GM12878 (cell line): ENCODE measurements at regions not wholly inside any gene's neighbourhood (a gene's known extent, or its start where the extent isn't known, plus 50 kb on each side); places are given as distances from the start of the nearest gene placed in this dataset.

ENCODE experiments used
- ATAC-seq: fragments of 200-7000 bp; cut with Tn5 transposase; 3 replicates; pipeline ENCODE4 v1.9.1; 2020; ENCODE audit warnings: mild to moderate bottlenecking, moderate library complexity
- BruUV-seq: library from RNA; stranded (reverse); fragments of 400-500 nt; replicated peaks from 2 replicates; lab custom pipeline; 2021; lab: Mats Ljungman, UMichigan
- CTCF ChIA-PET: fragments of 300-600 bp; sonication (Branson Sonifier 250); formaldehyde crosslinking; extraction: SDS; loops from one replicate; lab custom pipeline; 2021; ENCODE audit warnings: inconsistent platforms; lab: Yijun Ruan, JAX
- POLR2A ChIA-PET: fragments of 350-600 bp; formaldehyde crosslinking; extraction: SDS; loops from one replicate; lab custom pipeline; 2021; ENCODE audit warnings: inconsistent platforms; lab: Charles Lee
- RAD21 ChIA-PET: fragments of 300-600 bp; sonication (Branson Sonifier 250); formaldehyde crosslinking; loops from one replicate; lab custom pipeline; 2023; ENCODE audit warnings: antibody characterized with exemption; ENCODE audit not compliant: unreplicated experiment; lab: Charles Lee
- SMC1A ChIA-PET: fragments of 300-600 bp; sonication (Branson Sonifier 250); formaldehyde crosslinking; loops from one replicate; lab custom pipeline; 2023; ENCODE audit not compliant: unreplicated experiment, uncharacterized antibody; lab: Charles Lee
- DNase-seq: peaks from one replicate; pipeline ENCODE4 v3.0.0-alpha.2; 2011; ENCODE audit warnings: low read depth, low spot score
- FAIRE-seq: peaks from 3 replicates; lab custom pipeline; 2011; peaks lifted over from hg19 to GRCh38; lab: Jason Lieb, UNC
- H2AFZ ChIP-seq: 2 replicates; pipeline ENCODE4 v1.6.0; 2011; ENCODE audit warnings: low read depth, low read length, control low read depth; ENCODE audit not compliant: control insufficient read depth
- H3K27ac ChIP-seq: 2 replicates; pipeline ENCODE4 v1.5.1; 2011; ENCODE audit warnings: control low read depth; ENCODE audit not compliant: control insufficient read depth, insufficient read depth
- H3K27me3 ChIP-seq, 2 experiments: replicated peaks in 1 of 2; 2 replicates each; pipeline versions ENCODE4 v1.6.0 to v1.6.1; 2011; ENCODE audit warnings: low read length in 1 of 2; ENCODE audit not compliant: control insufficient read depth in 2 of 2, insufficient read depth in 2 of 2
- H3K36me3 ChIP-seq, 2 experiments: 2 replicates each; pipeline ENCODE4 v1.5.1; 2011; ENCODE audit warnings: low read length in 1 of 2; ENCODE audit not compliant: control insufficient read depth in 2 of 2, insufficient read depth in 2 of 2
- H3K4me1 ChIP-seq: 2 replicates; pipeline ENCODE4 v1.6.1; 2011; ENCODE audit warnings: mild to moderate bottlenecking, low read length, moderate library complexity, mixed read lengths; ENCODE audit not compliant: control insufficient read depth, insufficient read depth
- H3K4me2 ChIP-seq: 2 replicates; pipeline ENCODE4 v1.6.0; 2011; ENCODE audit warnings: control low read depth; ENCODE audit not compliant: control insufficient read depth, insufficient read depth
- H3K4me3 ChIP-seq: fragments of 200-600 bp; sonication (generic); 2 replicates; pipeline ENCODE4 v1.5.1; 2016
- H3K79me2 ChIP-seq: 2 replicates; pipeline ENCODE4 v1.6.0; 2011; ENCODE audit warnings: low read length; ENCODE audit not compliant: control insufficient read depth, insufficient read depth
- H3K9ac ChIP-seq: 2 replicates; pipeline ENCODE4 v1.8.0; 2011; ENCODE audit warnings: low read length, control low read depth, mixed read lengths; ENCODE audit not compliant: control insufficient read depth, insufficient read depth
- H3K9me3 ChIP-seq: replicated peaks from 3 replicates; pipeline ENCODE4 v1.5.1; 2011; ENCODE audit warnings: mild to moderate bottlenecking, low read length; ENCODE audit not compliant: control insufficient read depth, insufficient read depth
- H4K20me1 ChIP-seq: 2 replicates; pipeline ENCODE4 v1.6.0; 2011; ENCODE audit not compliant: control insufficient read depth, insufficient read depth
- BCL3 ChIP-seq: IDR thresholded peaks from 2 replicates; pipeline ENCODE4 v1.6.1; 2011; ENCODE audit warnings: borderline replicate concordance, low read depth, mild to moderate bottlenecking, moderate library complexity, low read length; ENCODE audit not compliant: insufficient read depth, poor library complexity, severe bottlenecking
- HCFC1 ChIP-seq: fragments of 150-350 bp; IDR thresholded peaks from 2 replicates; pipeline ENCODE4 v1.6.1; 2014; ENCODE audit warnings: low read length
- HDAC2 ChIP-seq: fragments of 200-600 bp; sonication (generic); IDR thresholded peaks from 2 replicates; pipeline ENCODE4 v1.6.1; 2017
- IKZF1 ChIP-seq: fragments of 450-650 bp; conservative IDR thresholded peaks from 2 replicates; pipeline ENCODE4 v1.6.1; 2017; ENCODE audit warnings: antibody characterized with exemption, mild to moderate bottlenecking
- IKZF2 ChIP-seq, 2 experiments: fragments of 450-650 bp; IDR thresholded peaks; 2 replicates each; pipeline ENCODE4 v1.6.1; 2017; ENCODE audit warnings: mild to moderate bottlenecking in 2 of 2, moderate library complexity in 2 of 2
- MTA2 ChIP-seq: fragments of 450-650 bp; IDR thresholded peaks from 2 replicates; pipeline ENCODE4 v1.6.1; 2016; ENCODE audit warnings: low read depth, mild to moderate bottlenecking, moderate library complexity
- MXI1 ChIP-seq: fragments of 150-350 bp; IDR thresholded peaks from 2 replicates; pipeline ENCODE4 v1.6.1; 2011; ENCODE audit warnings: low read depth, mild to moderate bottlenecking, inconsistent platforms, low read length, improper control_type of control experiment
- RAD51 ChIP-seq: fragments of 450-650 bp; IDR thresholded peaks from 2 replicates; pipeline ENCODE4 v1.6.1; 2016; ENCODE audit warnings: moderate library complexity, mild to moderate bottlenecking, inconsistent platforms
- SREBF2 ChIP-seq: IDR thresholded peaks from 2 replicates; pipeline ENCODE4 v1.6.1; 2012; ENCODE audit warnings: mild to moderate bottlenecking, low read length
- SRF ChIP-seq, 2 experiments: IDR thresholded peaks; 2 replicates each; pipeline ENCODE4 v1.6.1; 2011; ENCODE audit warnings: low read depth in 2 of 2, low read length in 2 of 2, mild to moderate bottlenecking in 1 of 2, moderate library complexity in 1 of 2
- TAF1 ChIP-seq: IDR thresholded peaks from 2 replicates; pipeline ENCODE4 v1.6.1; 2011; ENCODE audit warnings: mild to moderate bottlenecking, low read depth, low read length, borderline replicate concordance
- WGBS: methylation state at CpG from one replicate; pipeline ENCODE4 v1.1.6; 2016; ENCODE audit warnings: low lambda C conversion rate; ENCODE audit not compliant: insufficient replicate concordance, insufficient coverage; ENCODE audit errors: missing lambda C conversion rate; 5-methylcytosine and 5-hydroxymethylcytosine counted together
- in situ Hi-C: fragments of 300-500 bp; cut with MboI; formaldehyde crosslinking; loops from 9 replicates; pipeline ENCODE4 v1.14.3; 2018; ENCODE audit warnings: mixed read lengths
- intact Hi-C: fragments of 100-400 bp; cut with micrococcal nuclease; formaldehyde crosslinking; loops from one replicate; pipeline ENCODE4 v1.14.2; 2022; ENCODE audit not compliant: unreplicated experiment
- TF ChIP-seq, protein P1 (sequence below): IDR thresholded peaks from 2 replicates; pipeline ENCODE4 v1.6.1; 2012; ENCODE audit warnings: improper control_type of control experiment, low read depth, low read length; ENCODE audit not compliant: insufficient replicate concordance

DNA sequence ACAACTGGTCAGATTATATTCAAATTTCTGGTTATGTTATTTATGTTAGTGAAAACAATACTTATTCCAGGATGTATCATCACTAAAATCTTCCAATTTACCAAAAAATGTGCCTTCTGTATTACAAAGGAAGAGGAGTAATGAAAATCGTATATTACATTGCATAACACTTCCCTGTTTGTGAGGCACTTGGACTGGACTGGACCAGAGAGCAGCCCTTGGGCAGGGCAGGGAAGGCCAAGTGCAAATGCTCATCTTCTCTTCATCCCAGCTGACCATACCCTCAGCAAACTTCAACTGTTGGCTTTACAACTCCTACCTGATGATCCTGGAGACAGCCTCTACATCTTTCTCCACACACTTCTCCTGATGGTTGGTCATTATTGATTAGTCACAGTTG, 285.7 kb upstream of the MME start (continued):
- TF ChIP-seq, protein P1, sequence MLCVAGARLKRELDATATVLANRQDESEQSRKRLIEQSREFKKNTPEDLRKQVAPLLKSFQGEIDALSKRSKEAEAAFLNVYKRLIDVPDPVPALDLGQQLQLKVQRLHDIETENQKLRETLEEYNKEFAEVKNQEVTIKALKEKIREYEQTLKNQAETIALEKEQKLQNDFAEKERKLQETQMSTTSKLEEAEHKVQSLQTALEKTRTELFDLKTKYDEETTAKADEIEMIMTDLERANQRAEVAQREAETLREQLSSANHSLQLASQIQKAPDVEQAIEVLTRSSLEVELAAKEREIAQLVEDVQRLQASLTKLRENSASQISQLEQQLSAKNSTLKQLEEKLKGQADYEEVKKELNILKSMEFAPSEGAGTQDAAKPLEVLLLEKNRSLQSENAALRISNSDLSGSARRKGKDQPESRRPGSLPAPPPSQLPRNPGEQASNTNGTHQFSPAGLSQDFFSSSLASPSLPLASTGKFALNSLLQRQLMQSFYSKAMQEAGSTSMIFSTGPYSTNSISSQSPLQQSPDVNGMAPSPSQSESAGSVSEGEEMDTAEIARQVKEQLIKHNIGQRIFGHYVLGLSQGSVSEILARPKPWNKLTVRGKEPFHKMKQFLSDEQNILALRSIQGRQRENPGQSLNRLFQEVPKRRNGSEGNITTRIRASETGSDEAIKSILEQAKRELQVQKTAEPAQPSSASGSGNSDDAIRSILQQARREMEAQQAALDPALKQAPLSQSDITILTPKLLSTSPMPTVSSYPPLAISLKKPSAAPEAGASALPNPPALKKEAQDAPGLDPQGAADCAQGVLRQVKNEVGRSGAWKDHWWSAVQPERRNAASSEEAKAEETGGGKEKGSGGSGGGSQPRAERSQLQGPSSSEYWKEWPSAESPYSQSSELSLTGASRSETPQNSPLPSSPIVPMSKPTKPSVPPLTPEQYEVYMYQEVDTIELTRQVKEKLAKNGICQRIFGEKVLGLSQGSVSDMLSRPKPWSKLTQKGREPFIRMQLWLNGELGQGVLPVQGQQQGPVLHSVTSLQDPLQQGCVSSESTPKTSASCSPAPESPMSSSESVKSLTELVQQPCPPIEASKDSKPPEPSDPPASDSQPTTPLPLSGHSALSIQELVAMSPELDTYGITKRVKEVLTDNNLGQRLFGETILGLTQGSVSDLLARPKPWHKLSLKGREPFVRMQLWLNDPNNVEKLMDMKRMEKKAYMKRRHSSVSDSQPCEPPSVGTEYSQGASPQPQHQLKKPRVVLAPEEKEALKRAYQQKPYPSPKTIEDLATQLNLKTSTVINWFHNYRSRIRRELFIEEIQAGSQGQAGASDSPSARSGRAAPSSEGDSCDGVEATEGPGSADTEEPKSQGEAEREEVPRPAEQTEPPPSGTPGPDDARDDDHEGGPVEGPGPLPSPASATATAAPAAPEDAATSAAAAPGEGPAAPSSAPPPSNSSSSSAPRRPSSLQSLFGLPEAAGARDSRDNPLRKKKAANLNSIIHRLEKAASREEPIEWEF: no peak
- TF ChIP-seq BCL3 (no peak), TAF1 (no peak)

DNA sequence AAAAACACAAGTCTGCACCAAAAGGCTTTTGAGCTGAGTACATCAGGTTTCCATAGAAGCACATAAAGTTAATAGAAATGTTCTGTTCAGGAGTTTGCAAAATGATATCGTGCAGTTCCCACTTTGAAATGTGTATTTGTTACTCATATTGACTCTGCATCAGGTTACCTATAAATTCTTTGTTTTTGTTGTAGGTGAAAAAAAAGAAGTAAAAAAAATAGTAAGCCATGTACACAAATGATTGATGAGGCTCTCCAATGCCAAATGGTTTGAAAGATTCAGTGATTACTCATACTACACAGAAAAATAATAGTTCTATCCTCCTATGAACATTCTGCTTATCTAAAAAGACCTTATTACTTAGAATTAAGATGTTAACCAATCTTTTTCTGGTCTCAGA, 287.3 kb upstream of the MME start:
- intact Hi-C loops: no loop called here
- ChIA-PET CTCF (no interaction called here), SMC1A (no interaction called here), POLR2A (no interaction called here), RAD21 (no interaction called here)
- no peak overlapping the region for H3K4me3 ChIP-seq
- H3K4me2 ChIP-seq: no peak overlapping the region
- WGBS: 0% methylated on average over 1 of the region's 1 CpG
- no TSS peak for BruUV-seq
- DNase-seq: no peak
- ATAC-seq: no peak
- TF ChIP-seq RAD51: no peak
- no peak for TF ChIP-seq MTA2
- no peak for TF ChIP-seq HCFC1
- TF ChIP-seq IKZF1: no peak
- no peak for TF ChIP-seq MXI1
- TF ChIP-seq SREBF2: no peak
- no peak for TF ChIP-seq IKZF2 (IDR thresholded peaks at IDR 0.05)
- no peak for TF ChIP-seq HDAC2
- no peak for TF ChIP-seq SRF (IDR thresholded peaks at IDR 0.05; ENCODE audit: low read depth in 2 of 2, low read length in 2 of 2)
- no peak overlapping the region for H2AFZ ChIP-seq
- no peaks in the 10 kb centered on the region for H3K27me3 ChIP-seq
- H3K27ac ChIP-seq: no peak overlapping the region
- in situ Hi-C loops: no loop called here
- H3K9me3 ChIP-seq: no peaks in the 10 kb centered on the region
- H3K4me1 ChIP-seq: no peaks in the 10 kb centered on the region
- no peaks in the 10 kb centered on the region for H3K36me3 ChIP-seq
- no peaks in the 10 kb centered on the region for H3K79me2 ChIP-seq
- no peaks in the 10 kb centered on the region for H4K20me1 ChIP-seq
- H3K9ac ChIP-seq: no peak overlapping the region
- no peak for FAIRE-seq
